Common myeloid progenitor, CD34-positive (primary cell): ENCODE measurements at regions not wholly inside any gene's neighbourhood (a gene's known extent, or its start where the extent isn't known, plus 50 kb on each side); places are given as distances from the start of the nearest gene placed in this dataset.

Source experiments
- CTCF ChIA-PET: fragments of 350-600 bp; sonication (Branson Sonifier 250); formaldehyde crosslinking; loops from one replicate; lab custom pipeline; 2021; ENCODE audit warnings: antibody characterized with exemption; lab: Charles Lee
- POLR2A ChIA-PET: fragments of 350-600 bp; sonication (Branson Sonifier 250); formaldehyde crosslinking; loops from one replicate; lab custom pipeline; 2021; ENCODE audit warnings: antibody characterized with exemption; lab: Charles Lee
- DNase-seq, 3 donors: peaks; one replicate each; pipeline versions ENCODE4 v3.0.0 to v3.0.0-alpha.2; 2013
- H3K27ac ChIP-seq, 2 experiments: 1 replicate in 1 of 2; 2 replicates in 1 of 2; pipeline ENCODE4 v1.7.0; 2013; ENCODE audit warnings: inconsistent platforms in 2 of 2, low read length in 2 of 2, mild to moderate bottlenecking in 2 of 2, low read depth in 1 of 2, moderate library complexity in 1 of 2; ENCODE audit not compliant: severe bottlenecking in 2 of 2, insufficient read depth in 1 of 2, poor library complexity in 1 of 2
- H3K27me3 ChIP-seq, 5 experiments: replicated peaks in 2 of 5; 1 replicate in 3 of 5; 2 replicates in 2 of 5; pipeline versions ENCODE4 v1.6.1 to v1.7.0; 2013; ENCODE audit warnings: low read length in 4 of 5, mild to moderate bottlenecking in 2 of 5, moderate library complexity in 2 of 5, inconsistent platforms in 1 of 5; ENCODE audit not compliant: insufficient read depth in 5 of 5, control insufficient read depth in 4 of 5
- H3K36me3 ChIP-seq, 4 experiments: 1 replicate in 2 of 4; 2 replicates in 2 of 4; pipeline versions ENCODE4 v1.6.1 to v1.7.0; 2013; ENCODE audit warnings: low read length in 3 of 4, control low read depth in 1 of 4, mild to moderate bottlenecking in 1 of 4; ENCODE audit not compliant: control insufficient read depth in 4 of 4, insufficient read depth in 4 of 4
- H3K4me1 ChIP-seq, 4 experiments: 1 replicate in 3 of 4; 2 replicates in 1 of 4; pipeline versions ENCODE4 v1.6.1 to v1.7.1; 2013; ENCODE audit warnings: low read length in 3 of 4, mild to moderate bottlenecking in 3 of 4, control low read depth in 1 of 4, inconsistent platforms in 1 of 4, moderate library complexity in 1 of 4; ENCODE audit not compliant: control insufficient read depth in 4 of 4, insufficient read depth in 4 of 4; ENCODE audit errors: control extremely low read depth in 1 of 4
- H3K4me3 ChIP-seq, 7 experiments: 1 replicate in 4 of 7; 2 replicates in 3 of 7; pipeline versions ENCODE4 v1.5.1 to v1.7.0; 2013; ENCODE audit warnings: mild to moderate bottlenecking in 7 of 7, low read length in 6 of 7, moderate library complexity in 6 of 7, inconsistent platforms in 2 of 7, low read depth in 2 of 7, control low read depth in 1 of 7; ENCODE audit not compliant: insufficient read depth in 4 of 7, control insufficient read depth in 1 of 7; ENCODE audit errors: extremely low read depth in 1 of 7
- H3K9me3 ChIP-seq, 5 experiments: 1 replicate in 4 of 5; 2 replicates in 1 of 5; pipeline versions ENCODE4 v1.6.1 to v1.7.1; 2013; ENCODE audit warnings: low read length in 4 of 5, mild to moderate bottlenecking in 2 of 5, inconsistent platforms in 1 of 5, low read depth in 1 of 5, moderate library complexity in 1 of 5; ENCODE audit not compliant: control insufficient read depth in 4 of 5, insufficient read depth in 2 of 5; ENCODE audit errors: control extremely low read depth in 1 of 5
- WGBS: methylation state at CpG from one replicate; pipeline ENCODE4 v1.1.5; 2013; ENCODE audit not compliant: insufficient coverage; 5-methylcytosine and 5-hydroxymethylcytosine counted together

DNA sequence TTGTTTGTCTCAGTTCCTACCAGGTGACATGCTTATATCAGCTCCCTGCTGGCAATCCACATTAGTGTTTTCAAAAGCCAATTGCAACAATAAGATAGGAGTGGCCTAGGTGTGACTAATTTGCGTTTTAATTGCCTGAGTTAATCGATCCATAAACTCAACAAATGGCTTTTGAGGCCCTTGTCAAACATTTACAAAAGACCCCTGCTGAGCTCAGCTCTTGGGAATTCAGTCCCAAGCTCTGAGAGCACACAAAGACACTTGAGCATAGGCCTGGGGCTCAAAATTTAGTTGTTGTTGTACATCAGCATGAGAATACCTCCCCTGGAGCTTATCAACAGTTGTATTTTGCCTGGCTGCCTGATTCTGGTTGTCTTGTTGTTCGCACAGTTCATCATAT is 1134.4 kb upstream of the TSPY4 start:
- Histone ChIP-seq H3K4me1 (no peaks in the 10 kb centered on the region), H3K27me3 (no peaks in the 10 kb centered on the region), H3K27ac (no peak overlapping the region), H3K4me3 (no peak overlapping the region), H3K36me3 (no peaks in the 10 kb centered on the region), H3K9me3 (no peaks in the 10 kb centered on the region)
- ChIA-PET POLR2A (no interaction called here), CTCF (no interaction called here)
- no CpG with 5 or more reads among the region's 3 CpGs for WGBS
- no peak for DNase-seq

DNA sequence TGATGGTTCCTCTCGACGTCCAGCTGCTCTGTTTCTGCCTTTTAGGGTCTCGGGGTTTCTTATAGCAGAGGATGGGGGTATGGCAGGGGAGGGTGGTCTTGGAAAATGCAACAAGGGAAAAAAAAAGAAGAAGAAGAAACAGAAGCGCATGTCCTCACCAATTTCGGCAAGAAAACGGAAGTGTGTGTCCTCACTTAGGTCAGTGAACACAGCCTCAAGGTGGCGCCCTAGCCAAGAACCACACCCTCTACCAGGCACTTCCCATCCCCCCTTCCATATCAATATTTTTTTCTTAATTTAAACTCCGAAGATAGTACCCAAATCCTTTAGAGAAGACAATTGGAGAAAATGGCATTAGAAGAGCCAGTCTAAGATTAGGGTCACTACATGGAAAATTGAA is 1096.1 kb upstream of the TSPY4 start:
- DNase-seq = no peak
- no peaks in the 10 kb centered on the region for H3K36me3 ChIP-seq
- H3K9me3 ChIP-seq = no peaks in the 10 kb centered on the region
- POLR2A ChIA-PET = no interaction called here
- H3K27ac ChIP-seq = no peak overlapping the region
- H3K4me1 ChIP-seq = no peaks in the 10 kb centered on the region
- no CpG with 5 or more reads among the region's 8 CpGs for WGBS
- no peak overlapping the region for H3K4me3 ChIP-seq
- CTCF ChIA-PET = no interaction called here
- no peaks in the 10 kb centered on the region for H3K27me3 ChIP-seq

DNA sequence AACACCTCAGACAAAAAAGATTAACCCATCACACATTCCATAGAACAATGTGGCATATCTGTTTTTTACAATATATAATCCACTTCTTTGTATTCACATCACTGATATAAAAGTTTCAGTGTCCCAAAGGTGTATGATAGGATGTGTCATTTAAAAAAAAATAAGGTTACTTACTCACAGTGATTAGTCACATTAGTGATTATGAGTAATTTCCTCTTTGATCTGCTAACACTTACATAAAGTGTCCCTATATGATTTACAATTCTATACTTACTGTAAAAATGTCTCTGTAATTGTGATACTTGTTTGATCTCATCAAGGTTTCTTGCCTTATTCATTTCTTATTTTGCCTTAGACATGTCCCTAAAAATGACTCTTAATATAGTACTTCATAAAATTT is 1063.5 kb upstream of the TSPY4 start:
- H3K36me3 ChIP-seq = no peaks in the 10 kb centered on the region
- H3K27ac ChIP-seq = no peak overlapping the region
- ChIA-PET CTCF (no interaction called here), POLR2A (no interaction called here)
- DNase-seq = no peak
- no peak overlapping the region for H3K4me3 ChIP-seq
- no peaks in the 10 kb centered on the region for H3K9me3 ChIP-seq
- no peaks in the 10 kb centered on the region for H3K27me3 ChIP-seq
- H3K4me1 ChIP-seq = no peaks in the 10 kb centered on the region

DNA sequence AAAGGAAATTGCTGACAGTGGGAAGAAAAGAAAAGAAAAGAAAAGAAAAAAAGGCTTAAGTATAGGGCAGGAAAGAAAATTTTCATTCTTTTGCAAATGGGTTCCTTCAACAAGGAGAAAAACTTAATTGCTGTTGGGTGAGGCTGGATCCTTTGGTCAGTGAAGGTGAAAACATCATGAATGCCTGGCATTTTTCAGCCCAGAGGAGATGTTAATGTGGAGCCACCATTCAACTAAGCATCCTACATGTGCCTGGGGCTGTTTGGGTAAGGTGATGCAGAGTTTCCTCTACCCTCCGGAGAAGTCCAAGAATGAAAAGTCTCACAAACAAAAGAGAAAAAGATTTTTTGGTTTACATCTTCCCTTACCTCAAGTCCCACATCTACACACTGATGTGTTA is 1032.2 kb upstream of the TSPY4 start:
- no peaks in the 10 kb centered on the region for H3K36me3 ChIP-seq
- no peak for DNase-seq
- H3K27ac ChIP-seq = no peak overlapping the region
- H3K4me1 ChIP-seq = no peaks in the 10 kb centered on the region
- no peaks in the 10 kb centered on the region for H3K9me3 ChIP-seq
- POLR2A ChIA-PET = no interaction called here
- no peaks in the 10 kb centered on the region for H3K27me3 ChIP-seq
- no peak overlapping the region for H3K4me3 ChIP-seq
- WGBS = no CpG with 5 or more reads among the region's 1 CpG
- CTCF ChIA-PET = no interaction called here

DNA sequence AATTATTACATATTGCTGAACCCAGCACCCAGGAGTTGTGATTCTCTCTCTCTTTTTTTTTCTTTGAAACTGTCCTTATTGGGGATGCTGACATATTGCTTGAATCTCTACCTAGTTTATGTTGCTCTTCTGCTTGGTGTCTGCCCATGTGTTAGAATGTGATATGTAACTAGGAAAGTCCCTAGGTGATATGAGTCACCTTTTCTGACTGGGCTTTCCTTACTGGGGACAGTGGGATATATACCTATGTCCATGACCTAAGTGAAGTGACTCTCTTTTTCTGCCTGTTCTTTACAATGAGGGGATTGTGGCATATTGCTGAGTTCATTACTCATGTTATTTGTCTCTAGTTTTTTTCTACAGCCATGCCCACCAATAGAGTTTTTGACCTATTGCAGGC is 1013.2 kb upstream of the TSPY4 start:
- CTCF ChIA-PET = no interaction called here
- no peak overlapping the region for H3K4me3 ChIP-seq
- H3K36me3 ChIP-seq = no peaks in the 10 kb centered on the region
- no peak overlapping the region for H3K27ac ChIP-seq
- H3K9me3 ChIP-seq = no peaks in the 10 kb centered on the region
- no peaks in the 10 kb centered on the region for H3K4me1 ChIP-seq
- no peaks in the 10 kb centered on the region for H3K27me3 ChIP-seq
- POLR2A ChIA-PET = no interaction called here
- DNase-seq = no peak

DNA sequence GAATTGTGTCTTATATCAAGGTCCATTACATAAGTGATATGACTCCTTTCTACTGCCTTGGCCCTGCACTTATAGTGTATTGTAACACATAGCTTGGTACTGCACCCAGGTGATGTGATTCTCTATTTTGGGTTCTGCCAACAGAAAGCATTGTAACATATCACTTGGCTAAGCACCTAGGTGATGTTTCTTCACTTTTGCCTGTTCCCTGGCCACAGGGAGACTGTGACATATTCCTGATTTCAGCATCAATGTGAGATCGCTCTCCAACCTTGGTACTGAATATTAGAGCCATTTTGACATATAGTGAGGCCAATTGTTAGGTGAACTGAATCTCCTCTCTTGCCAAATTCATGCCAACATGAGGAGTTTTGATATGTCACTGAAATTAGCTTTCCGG is 1010.3 kb upstream of the TSPY4 start:
- H3K36me3 ChIP-seq = no peaks in the 10 kb centered on the region
- no CpG with 5 or more reads among the region's 2 CpGs for WGBS
- no peak overlapping the region for H3K27ac ChIP-seq
- no peaks in the 10 kb centered on the region for H3K4me1 ChIP-seq
- H3K4me3 ChIP-seq = no peak overlapping the region
- H3K9me3 ChIP-seq = no peaks in the 10 kb centered on the region
- no peak for DNase-seq
- H3K27me3 ChIP-seq = no peaks in the 10 kb centered on the region
- CTCF ChIA-PET = no interaction called here
- POLR2A ChIA-PET = no interaction called here

DNA sequence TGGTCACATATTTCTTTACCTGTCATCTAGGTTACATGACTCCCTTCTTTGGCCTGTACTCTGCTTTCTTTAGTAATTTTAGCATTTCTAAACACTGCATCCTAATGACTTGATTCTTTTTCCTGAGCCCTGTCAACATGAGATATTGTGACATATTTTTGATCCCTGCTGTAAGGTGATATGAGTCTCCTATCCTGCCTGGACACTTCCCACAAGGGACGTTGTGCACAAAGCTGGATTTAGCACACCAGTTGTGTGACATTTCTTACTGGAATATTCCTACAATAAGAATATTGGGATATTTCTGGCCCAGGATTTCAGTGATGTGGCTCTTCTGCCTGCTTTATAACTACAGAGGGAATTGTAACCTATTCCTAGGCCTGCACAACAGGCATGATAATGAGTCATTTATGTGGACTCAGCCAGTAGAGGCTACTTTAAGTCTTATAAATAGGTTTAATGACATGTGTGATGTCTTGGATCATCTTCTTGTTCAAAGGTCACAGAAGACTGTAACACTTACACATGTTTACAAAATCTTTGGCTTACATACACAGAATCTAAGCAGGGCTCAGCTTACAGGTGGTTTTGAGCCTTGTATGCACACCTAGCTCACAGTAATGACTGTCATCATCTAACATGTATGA is 1009.4 kb upstream of the TSPY4 start:
- Histone ChIP-seq H3K27me3 (no peaks in the 10 kb centered on the region), H3K4me3 (no peak overlapping the region), H3K36me3 (no peaks in the 10 kb centered on the region), H3K27ac (no peak overlapping the region), H3K4me1 (no peaks in the 10 kb centered on the region), H3K9me3 (no peaks in the 10 kb centered on the region)
- ChIA-PET POLR2A (no interaction called here), CTCF (no interaction called here)
- DNase-seq = no peak
- WGBS = no CpG with 5 or more reads among the region's 1 CpG
